Left ventricle myocardium inferior (tissue), 1 donor: ENCODE measurements at regions not wholly inside any gene's neighbourhood (a gene's known extent, or its start where the extent isn't known, plus 50 kb on each side); places are given as distances from the start of the nearest gene placed in this dataset.

Experiments
- DNase-seq: peaks from one replicate; pipeline ENCODE4 v3.0.0-alpha.2; 2020
- H3K27ac ChIP-seq: fragments of 200-600 bp; replicated peaks from 2 replicates; pipeline ENCODE4 v1.8.0; 2021
- H3K27me3 ChIP-seq: fragments of 200-600 bp; 2 replicates; pipeline ENCODE4 v1.8.0; 2021; ENCODE audit warnings: low read depth
- H3K36me3 ChIP-seq: fragments of 200-600 bp; 2 replicates; pipeline ENCODE4 v1.8.0; 2021
- H3K4me1 ChIP-seq: fragments of 200-600 bp; 2 replicates; pipeline ENCODE4 v1.8.0; 2021
- H3K4me3 ChIP-seq: fragments of 200-600 bp; 2 replicates; pipeline ENCODE4 v1.8.0; 2021; ENCODE audit warnings: mild to moderate bottlenecking, moderate library complexity
- H3K9me3 ChIP-seq: fragments of 200-600 bp; replicated peaks from 2 replicates; pipeline ENCODE4 v1.8.0; 2021
- intact Hi-C: fragments of 100-400 bp; cut with micrococcal nuclease; formaldehyde crosslinking; loops from one replicate; pipeline ENCODE4 v1.11.0; 2022
- TF ChIP-seq, protein P1 (sequence below): fragments of 200-600 bp; IDR thresholded peaks from 2 replicates; pipeline ENCODE4 v1.8.0; 2021; ENCODE audit warnings: antibody characterized with exemption, mild to moderate bottlenecking, borderline replicate concordance
- donor health status: DM: no; HTN: yes; CAD: no; lungs with severe emphysema.

DNA sequence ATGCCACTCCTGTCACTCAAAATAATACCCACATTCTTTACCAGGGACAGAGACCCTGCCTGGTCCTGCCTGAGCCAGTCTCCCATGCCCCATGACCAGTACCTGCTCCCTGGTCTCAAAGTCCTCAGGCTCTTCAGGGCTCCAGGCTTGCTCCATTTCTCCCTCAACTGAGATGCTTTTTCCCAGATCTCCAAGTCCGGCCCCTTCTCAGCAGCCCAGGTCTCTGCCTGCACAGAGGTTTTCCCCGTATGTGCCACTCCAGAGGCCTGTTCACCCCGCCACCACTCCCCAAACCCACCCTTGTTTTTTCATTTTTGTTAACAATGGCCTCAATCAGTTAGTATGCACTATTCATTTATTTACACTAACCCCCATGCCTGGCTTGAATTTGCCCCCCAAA is 499.5 kb upstream of the MYT1L start:
- no peak overlapping the region for H3K4me3 ChIP-seq
- intact Hi-C loops: no loop called here
- peaks cover 24% of the 10 kb centered on the region for H3K27me3 ChIP-seq
- no peaks in the 10 kb centered on the region for H3K9me3 ChIP-seq
- no peaks in the 10 kb centered on the region for H3K36me3 ChIP-seq
- DNase-seq: no peak
- no peaks in the 10 kb centered on the region for H3K4me1 ChIP-seq
- H3K27ac ChIP-seq: no peak overlapping the region
- TF ChIP-seq, protein P1, sequence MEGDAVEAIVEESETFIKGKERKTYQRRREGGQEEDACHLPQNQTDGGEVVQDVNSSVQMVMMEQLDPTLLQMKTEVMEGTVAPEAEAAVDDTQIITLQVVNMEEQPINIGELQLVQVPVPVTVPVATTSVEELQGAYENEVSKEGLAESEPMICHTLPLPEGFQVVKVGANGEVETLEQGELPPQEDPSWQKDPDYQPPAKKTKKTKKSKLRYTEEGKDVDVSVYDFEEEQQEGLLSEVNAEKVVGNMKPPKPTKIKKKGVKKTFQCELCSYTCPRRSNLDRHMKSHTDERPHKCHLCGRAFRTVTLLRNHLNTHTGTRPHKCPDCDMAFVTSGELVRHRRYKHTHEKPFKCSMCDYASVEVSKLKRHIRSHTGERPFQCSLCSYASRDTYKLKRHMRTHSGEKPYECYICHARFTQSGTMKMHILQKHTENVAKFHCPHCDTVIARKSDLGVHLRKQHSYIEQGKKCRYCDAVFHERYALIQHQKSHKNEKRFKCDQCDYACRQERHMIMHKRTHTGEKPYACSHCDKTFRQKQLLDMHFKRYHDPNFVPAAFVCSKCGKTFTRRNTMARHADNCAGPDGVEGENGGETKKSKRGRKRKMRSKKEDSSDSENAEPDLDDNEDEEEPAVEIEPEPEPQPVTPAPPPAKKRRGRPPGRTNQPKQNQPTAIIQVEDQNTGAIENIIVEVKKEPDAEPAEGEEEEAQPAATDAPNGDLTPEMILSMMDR: no peak

DNA sequence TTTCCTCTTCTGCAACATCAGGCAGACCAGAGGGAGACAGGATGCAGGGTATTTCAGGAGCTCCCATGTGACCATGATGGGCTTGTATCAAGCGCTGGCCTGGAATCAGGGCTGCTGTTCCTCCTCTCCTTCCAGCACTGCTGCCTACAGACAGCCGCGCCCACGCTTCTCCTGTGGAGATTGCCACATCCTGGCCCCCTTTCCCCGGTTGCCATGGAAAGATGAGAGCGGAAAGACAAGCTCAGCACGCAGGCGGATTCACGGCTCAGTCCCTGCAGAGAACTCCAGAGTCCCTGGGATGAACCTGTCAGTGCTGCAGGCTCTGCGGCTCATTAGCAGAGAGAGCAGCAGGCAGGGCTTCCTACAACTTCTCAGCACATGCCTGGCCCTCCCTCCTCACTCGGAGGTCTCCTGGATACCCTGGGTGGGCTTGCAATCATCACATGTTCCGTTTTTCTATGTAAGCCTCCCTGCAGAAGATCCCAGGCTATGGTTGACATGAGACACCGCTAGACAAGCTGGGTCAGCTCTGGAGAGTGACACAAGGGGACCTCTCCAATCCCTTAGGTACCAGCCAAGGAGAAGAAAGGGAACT is 497.8 kb upstream of the MYT1L start:
- no peaks in the 10 kb centered on the region for H3K9me3 ChIP-seq
- H3K36me3 ChIP-seq: no peaks in the 10 kb centered on the region
- DNase-seq: no peak
- H3K27ac ChIP-seq: no peak overlapping the region
- H3K4me1 ChIP-seq: no peaks in the 10 kb centered on the region
- TF ChIP-seq, protein P1: no peak
- H3K4me3 ChIP-seq: no peak overlapping the region
- H3K27me3 ChIP-seq: peaks cover 31% of the 10 kb centered on the region
- intact Hi-C loops: no loop called here

DNA sequence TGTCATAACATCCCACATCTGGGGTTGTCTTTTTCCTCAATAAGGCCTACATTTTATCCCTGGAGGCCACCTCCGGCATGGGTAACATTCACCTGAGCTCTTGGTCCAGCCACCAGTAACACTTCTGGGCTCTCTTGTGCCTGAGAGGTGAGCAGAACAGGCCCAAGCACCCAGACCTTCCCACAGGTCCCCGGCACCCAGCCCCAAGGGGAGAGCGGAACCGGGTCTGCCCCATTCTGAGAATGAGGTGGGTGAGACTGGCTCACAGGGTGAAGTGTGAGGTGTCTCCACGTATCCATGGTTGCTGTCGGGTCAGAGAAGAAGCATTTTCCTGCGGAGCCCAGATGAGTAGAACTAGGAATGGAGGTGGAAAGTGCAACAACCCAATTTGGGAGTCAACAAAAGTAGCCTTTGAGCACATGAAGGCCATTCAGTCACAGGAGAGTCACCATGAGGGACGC is 496.7 kb upstream of the MYT1L start:
- intact Hi-C loops: no loop called here
- Histone ChIP-seq H3K9me3 (no peaks in the 10 kb centered on the region), H3K27ac (no peak overlapping the region), H3K4me3 (no peak overlapping the region), H3K4me1 (no peaks in the 10 kb centered on the region), H3K36me3 (no peaks in the 10 kb centered on the region), H3K27me3 (peaks cover 26% of the 10 kb centered on the region)
- DNase-seq: no peak
- TF ChIP-seq, protein P1: no peak

DNA sequence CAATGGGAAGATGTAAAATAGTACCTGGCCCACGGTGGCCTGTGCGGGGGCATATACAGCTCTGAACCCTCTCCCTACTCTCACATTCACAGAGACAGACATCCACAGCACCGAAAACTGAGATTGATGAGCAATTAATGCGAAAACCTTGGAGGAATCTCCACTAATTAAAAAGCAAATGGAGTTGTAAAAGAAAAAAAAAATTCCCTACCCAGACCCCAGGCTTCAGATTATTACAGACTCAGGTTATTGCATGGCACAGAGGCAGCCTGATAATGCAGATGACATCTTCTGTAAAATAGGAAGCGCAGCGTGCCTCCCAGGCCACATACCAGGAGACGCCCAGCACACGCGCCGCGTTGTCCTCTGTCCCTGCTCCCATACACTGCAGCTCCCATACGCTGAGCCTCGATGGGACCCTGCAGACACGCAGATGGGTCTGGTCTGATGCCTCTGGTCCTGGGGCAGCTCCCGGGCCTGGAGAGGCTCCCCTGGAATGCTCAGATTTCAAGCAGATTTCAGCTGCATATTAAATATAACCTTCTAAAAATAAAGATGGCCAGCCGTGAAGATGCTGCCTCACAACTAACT is 496.1 kb upstream of the MYT1L start:
- no peaks in the 10 kb centered on the region for H3K36me3 ChIP-seq
- intact Hi-C loops: no loop called here

DNA sequence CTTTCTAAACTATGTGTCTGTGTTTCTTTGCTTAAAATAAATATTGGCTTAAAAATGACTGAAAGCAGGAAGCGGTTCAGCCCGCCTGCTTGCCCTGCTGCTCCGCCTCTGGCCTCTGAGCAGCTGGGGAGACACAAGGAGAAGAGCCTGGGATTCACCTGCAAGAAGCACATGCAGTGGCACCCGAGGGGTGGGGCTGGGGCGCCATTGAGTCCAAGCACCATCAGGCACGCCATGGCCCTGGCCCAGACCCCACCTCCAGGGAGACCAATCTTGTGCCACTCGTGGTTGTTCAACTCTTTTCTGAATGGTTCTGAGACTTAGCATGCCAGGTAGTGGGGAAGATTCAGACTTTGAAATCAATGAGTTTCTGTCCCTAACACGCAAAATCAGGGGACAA is 495.5 kb upstream of the MYT1L start:
- intact Hi-C loops: no loop called here
- no peak overlapping the region for H3K27ac ChIP-seq
- H3K9me3 ChIP-seq: peaks cover 2% of the 10 kb centered on the region
- TF ChIP-seq, protein P1: no peak
- H3K27me3 ChIP-seq: peaks cover 22% of the 10 kb centered on the region
- H3K4me1 ChIP-seq: no peaks in the 10 kb centered on the region
- no peaks in the 10 kb centered on the region for H3K36me3 ChIP-seq
- no peak overlapping the region for H3K4me3 ChIP-seq
- DNase-seq: no peak

More for the DNA sequence above, 496.1 kb upstream of the MYT1L start:
- H3K9me3 ChIP-seq: no peaks in the 10 kb centered on the region
- DNase-seq: no peak
- no peaks in the 10 kb centered on the region for H3K4me1 ChIP-seq
- H3K4me3 ChIP-seq: no peak overlapping the region
- peaks cover 26% of the 10 kb centered on the region for H3K27me3 ChIP-seq
- TF ChIP-seq, protein P1: no peak
- no peak overlapping the region for H3K27ac ChIP-seq
